HG02610 (cell line): ENCODE measurements at regions not wholly inside any gene's neighbourhood (a gene's known extent, or its start where the extent isn't known, plus 50 kb on each side); places are given as distances from the start of the nearest gene placed in this dataset.

Experiments
- ATAC-seq: cut with Tn5 transposase; IDR thresholded peaks from one replicate; pipeline ENCODE4 v1.9.1; 2021; ENCODE audit warnings: mild to moderate bottlenecking, moderate library complexity; ENCODE audit not compliant: unreplicated experiment

- no peak for ATAC-seq
Observed at GRCh38 chr19:30757104-30757836, 385.1 kb downstream of the ZNF536 start.

GRCh38 chr19:30755581-30755980 is 383.4 kb downstream of the ZNF536 start:
- no peak for ATAC-seq

GRCh38 chr19:30754162-30754561 is 382.0 kb downstream of the ZNF536 start:
- no peak for ATAC-seq

- ATAC-seq = no peak
Observed at GRCh38 chr19:30752876-30753275, 380.7 kb downstream of the ZNF536 start.

GRCh38 chr19:30752201-30752600 is 380.0 kb downstream of the ZNF536 start:
- no peak for ATAC-seq

DNA sequence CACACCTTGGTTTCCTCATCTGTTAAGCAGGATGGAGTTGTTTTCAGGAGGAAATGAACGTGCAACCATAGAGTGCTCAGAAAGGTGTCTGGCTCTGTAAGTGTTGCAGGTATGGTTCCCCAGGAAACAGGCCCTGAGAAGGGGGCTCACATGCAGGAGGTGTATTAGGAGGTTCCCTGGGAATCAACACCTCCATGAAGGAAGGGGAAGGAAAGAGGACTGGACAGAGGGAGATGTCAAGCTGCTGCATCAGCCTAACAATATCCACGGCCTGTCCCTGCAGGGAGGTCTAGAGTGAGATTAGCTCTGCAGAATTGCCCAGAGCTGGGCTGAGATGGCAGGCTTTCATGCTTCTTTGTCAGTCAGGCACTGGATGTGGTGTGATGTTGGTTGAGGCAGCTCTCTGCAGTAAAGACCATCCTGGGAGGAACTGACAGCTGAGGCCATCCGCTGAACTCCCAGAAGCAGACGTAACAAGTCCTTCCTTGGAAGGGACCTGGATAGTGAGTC is 373.3 kb downstream of the ZNF536 start:
- ATAC-seq = no peak

DNA sequence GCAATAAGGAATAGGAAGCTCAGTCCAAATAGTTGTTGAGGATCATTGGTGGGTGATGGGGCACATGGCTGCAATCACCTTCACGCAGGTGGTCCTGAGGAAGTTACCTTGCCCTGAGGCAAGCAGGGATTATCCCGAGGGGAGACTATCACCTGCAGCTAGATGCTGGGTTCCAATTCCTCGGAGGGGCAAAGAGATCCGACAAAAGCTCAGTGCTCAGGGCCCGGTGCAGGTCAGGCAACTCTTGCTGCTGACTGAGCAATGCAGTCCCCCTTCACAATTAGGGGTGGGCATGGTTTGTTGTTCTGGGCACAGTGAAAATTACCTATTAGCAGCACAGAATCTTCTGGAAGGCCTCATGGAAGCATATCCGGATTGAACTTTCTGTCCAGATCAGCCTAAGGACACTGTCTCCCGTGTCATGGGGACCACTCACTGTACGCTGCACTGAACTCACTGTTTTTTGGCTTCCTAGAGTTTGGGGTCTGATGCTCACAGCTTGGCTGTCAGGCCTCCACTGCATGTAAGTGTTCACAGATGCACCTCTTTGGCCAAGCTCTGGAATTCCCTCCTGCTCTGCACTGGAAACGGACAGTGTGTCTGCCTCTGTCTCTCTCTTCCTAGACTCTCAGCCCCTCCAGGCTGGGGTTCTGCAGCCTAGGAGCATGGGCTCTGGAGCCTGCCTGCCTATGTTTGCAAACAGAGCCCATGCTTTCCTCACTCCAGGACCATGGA is 372.7 kb downstream of the ZNF536 start:
- ATAC-seq = no peak

GRCh38 chr19:30743702-30744101 is 371.5 kb downstream of the ZNF536 start:
- ATAC-seq = no peak

- no peak for ATAC-seq
Observed at GRCh38 chr19:30743011-30743410, 370.8 kb downstream of the ZNF536 start.

DNA sequence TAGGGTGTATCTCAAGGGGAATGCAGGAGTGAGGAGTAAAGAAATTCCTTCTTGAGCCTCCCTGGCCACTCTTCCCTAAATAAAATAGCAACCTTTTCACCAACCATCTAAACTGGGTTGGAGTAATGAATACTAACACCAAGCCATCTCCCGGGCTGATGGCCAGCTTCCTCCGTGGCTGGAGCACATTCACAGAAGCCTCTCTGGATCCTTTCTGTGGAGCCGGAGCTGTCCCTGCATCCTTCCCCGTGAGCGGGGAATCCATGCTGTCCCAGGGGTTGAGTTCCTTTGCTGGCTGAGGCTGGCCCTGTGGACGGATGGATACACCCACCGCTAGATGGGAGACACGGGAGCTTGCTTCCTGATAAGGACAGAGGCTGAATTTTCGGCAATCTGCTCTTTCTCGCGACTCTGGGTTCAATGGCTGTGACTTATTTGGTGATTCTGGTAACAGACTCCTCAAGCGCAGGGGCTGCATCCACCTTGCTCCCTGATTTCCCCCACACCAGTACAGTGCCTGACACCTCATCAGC is 370.3 kb downstream of the ZNF536 start:
- no peak for ATAC-seq

GRCh38 chr19:30741566-30741965 is 369.4 kb downstream of the ZNF536 start:
- no peak for ATAC-seq

- ATAC-seq = no peak
Observed at GRCh38 chr19:30739394-30739793, 367.2 kb downstream of the ZNF536 start.

DNA sequence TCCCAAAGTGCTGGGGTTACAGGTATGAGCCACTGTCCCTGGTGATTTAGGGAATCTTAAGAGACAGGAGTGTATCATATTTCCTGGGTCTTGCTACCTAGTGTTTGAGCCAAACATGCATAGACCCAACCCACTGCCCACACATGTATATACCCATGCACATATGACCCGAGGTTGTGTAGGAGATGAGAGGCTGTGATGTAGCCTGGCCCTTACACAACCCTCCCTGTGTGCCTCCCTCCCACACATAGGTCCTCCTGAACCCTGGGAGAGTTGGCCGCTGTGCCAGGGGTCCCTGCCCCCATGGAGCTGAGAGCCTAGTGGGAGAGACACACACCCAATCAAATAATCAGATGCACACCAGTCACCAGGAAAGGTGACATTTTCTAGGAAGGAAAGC is 365.9 kb downstream of the ZNF536 start:
- ATAC-seq = no peak

DNA sequence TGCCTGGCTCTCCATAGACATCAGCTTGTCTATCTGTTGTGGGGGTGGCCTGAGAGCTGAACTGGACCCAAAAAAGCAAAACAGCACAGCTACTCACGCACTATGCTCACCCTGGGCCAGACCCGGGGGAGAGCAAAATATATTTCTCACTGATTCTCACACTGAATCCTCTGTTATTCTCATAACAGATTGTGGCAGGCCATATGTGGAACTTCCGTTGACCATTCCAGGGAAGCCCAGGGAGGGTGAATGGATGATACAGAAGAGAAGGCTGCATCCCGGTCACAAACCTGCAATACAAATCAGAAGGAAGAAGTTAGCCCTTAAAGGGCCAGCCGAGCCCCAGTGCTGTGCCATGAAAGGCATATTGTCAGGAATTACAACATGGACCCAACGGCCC is 362.5 kb downstream of the ZNF536 start:
- ATAC-seq = no peak

DNA sequence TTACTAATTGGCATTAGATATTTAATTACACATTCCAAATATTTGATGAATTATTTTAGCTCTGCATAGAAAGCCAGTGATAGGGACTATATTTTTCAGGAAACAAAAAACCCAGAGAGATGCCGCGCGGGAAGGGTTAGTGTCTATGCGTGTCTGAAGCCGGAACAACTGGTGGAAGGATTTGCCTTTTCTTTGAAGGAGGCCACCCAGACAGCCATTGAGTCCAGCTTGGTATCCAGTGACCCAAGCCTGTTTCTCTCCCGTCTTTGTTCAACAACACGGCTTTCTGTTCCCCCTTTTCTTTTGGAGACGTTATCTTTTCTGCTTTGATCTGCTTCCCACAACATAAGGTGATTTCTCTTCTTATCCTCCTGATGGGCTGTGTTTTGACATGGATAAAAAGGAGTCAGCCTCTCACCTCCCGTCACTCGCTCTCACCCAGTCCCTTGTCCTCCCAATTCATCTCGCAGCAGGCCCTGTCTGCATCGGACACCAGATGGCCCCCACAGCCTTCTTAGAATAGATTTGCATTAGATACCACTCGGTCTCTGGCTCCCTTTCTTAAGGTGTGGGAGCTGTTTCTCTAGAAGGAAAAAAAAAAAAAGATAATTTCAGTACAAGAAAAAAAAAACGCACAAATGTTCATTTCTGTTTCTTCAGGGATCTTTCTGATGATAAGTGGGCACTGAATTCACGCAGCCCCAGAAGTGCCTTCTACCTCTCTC is 361.8 kb downstream of the ZNF536 start:
- no peak for ATAC-seq

GRCh38 chr19:30731591-30731990 is 359.4 kb downstream of the ZNF536 start:
- ATAC-seq = no peak

DNA sequence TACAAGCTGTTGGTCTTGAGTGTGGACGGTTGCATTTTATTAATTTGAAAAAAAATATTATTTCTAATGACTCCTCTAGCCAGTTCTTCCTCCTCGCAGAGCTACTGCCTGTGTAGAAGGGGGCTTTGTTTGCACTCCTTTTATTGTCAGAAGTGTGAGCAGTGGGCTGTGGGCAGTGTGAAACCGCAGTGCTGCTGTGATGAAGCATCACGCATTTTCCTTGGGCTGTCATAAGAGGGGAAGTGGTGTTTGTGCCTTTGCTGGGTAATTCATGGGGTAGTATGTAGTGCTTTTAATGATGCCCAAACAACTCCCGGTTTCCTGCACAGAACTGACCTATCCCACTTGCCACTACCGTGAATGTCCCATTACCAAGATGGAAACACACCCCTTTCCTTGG is 357.3 kb downstream of the ZNF536 start:
- ATAC-seq = no peak

DNA sequence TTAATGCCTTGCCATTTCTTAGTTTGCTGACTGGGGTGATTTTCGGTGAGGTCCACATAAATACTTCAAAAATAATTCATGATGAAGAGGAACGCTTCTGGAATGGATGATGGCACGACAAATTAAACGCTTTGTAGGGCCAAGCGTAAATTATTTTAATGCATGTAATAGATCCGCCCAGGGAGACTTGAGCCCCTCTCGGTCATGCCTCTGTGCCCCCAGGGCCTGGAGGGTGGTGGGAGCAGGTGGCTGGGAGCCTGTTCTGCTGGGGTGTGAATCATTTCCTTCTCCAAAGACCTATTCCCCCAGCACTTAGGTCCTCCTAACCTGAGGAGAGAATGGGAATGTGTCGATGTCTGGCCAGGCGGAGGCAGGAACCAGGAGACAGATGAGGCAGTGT is 350.6 kb downstream of the ZNF536 start:
- ATAC-seq = no peak

DNA sequence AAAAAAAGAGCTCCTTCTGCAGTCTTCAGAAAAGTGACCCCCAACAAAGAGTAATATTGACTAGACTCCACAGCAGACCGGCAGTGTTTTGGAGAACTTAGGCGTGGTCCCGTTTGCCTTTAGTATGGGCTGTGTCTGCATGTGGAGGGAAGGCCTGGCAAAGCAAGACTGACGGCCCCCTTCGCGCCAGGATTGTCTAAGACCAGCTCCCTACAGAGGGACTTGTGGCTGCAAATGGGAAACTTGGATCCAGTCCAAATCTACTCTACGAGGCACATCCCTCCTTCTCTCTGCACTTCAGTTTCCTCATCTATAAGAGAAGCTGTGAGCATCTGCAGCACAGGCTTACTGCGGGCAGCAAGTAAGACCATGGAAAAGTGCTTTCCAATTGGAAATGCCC is 350.0 kb downstream of the ZNF536 start:
- ATAC-seq = no peak

DNA sequence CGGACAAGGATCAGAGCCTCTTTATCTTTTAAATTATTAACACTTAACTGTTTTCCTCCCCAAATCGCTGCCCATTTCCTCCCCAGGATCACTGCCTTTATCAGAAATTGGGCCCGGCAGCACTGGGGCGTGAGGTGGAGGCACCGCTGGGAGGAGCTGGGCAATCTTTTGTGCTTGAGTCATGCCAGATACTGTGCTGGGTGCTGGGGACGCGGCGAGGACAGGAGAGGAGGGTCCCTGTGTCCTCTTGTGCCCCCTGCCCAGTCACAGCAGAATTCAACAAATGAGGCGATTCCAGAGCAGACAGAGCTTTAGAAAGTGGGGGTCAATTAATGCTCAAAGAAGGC is 347.8 kb downstream of the ZNF536 start:
- ATAC-seq = no peak

GRCh38 chr19:30719189-30719998 is 347.2 kb downstream of the ZNF536 start:
- no peak for ATAC-seq
